Fibroblast of skin of left quadriceps (primary cell): ENCODE measurements at regions not wholly inside any gene's neighbourhood (a gene's known extent, or its start where the extent isn't known, plus 50 kb on each side); places are given as distances from the start of the nearest gene placed in this dataset.
"Not testable (repeated sequence)": the region's sequence is repeated elsewhere in the genome, so short reads cannot be mapped to it uniquely, and the experiment has no call there.

Experiments
- DNase-seq, 2 experiments: peaks; one replicate each; pipeline ENCODE4 v3.0.0-alpha.2; 2013; ENCODE audit warnings: low read depth in 2 of 2

- DNase-seq: not testable (repeated sequence)
Observed at GRCh38 chr4:189010452-189011217, 871.4 kb downstream of the TRIML1 start.

- peak in 1 of 2 experiments; percentile 3 for DNase-seq
Observed at GRCh38 chr4:189021831-189022230, 882.6 kb downstream of the TRIML1 start.

GRCh38 chr4:189022440-189023035 is 883.3 kb downstream of the TRIML1 start:
- DNase-seq: peak; percentile 13 to 24

GRCh38 chr4:189029976-189030504 is 890.8 kb downstream of the TRIML1 start:
- no peak for DNase-seq

GRCh38 chr4:189032606-189033338 is 893.5 kb downstream of the TRIML1 start:
- no peak for DNase-seq

- no peak for DNase-seq
Observed at GRCh38 chr4:189033801-189034347, 894.6 kb downstream of the TRIML1 start.

GRCh38 chr4:189035091-189035490 is 895.9 kb downstream of the TRIML1 start:
- DNase-seq: no peak

GRCh38 chr4:189035654-189036053 is 896.4 kb downstream of the TRIML1 start:
- DNase-seq: no peak

GRCh38 chr4:189036906-189037305 is 897.7 kb downstream of the TRIML1 start:
- no peak for DNase-seq

- DNase-seq: no peak
Observed at GRCh38 chr4:189046642-189047041, 894.0 kb upstream of the FRG1 start.

GRCh38 chr4:189048119-189048518 is 892.6 kb upstream of the FRG1 start:
- DNase-seq: no peak

- DNase-seq: no peak
Observed at GRCh38 chr4:189049682-189050081, 891.0 kb upstream of the FRG1 start.

- no peak for DNase-seq
Observed at GRCh38 chr4:189050643-189051042, 890.0 kb upstream of the FRG1 start.

GRCh38 chr4:189053621-189054020 is 887.1 kb upstream of the FRG1 start:
- no peak for DNase-seq

GRCh38 chr4:189060104-189060503 is 880.6 kb upstream of the FRG1 start:
- DNase-seq: peak; percentile 85 to 87

- DNase-seq: no peak
Observed at GRCh38 chr4:189062047-189062820, 878.4 kb upstream of the FRG1 start.

GRCh38 chr4:189069772-189070171 is 870.9 kb upstream of the FRG1 start:
- no peak for DNase-seq

- no peak for DNase-seq
Observed at GRCh38 chr4:189071241-189071640, 869.4 kb upstream of the FRG1 start.

- DNase-seq: no peak
Observed at GRCh38 chr4:189073739-189074138, 866.9 kb upstream of the FRG1 start.

- DNase-seq: no peak
Observed at GRCh38 chr4:189081826-189082225, 858.8 kb upstream of the FRG1 start.

- no peak for DNase-seq
Observed at GRCh38 chr4:189083769-189084168, 856.9 kb upstream of the FRG1 start.
